SK-N-SH (cell line): ENCODE measurements at regions not wholly inside any gene's neighbourhood (a gene's known extent, or its start where the extent isn't known, plus 50 kb on each side); places are given as distances from the start of the nearest gene placed in this dataset.

Source experiments
- CTCF ChIA-PET: fragments of 300-600, 350-600 bp; formaldehyde crosslinking; extraction: SDS; loops from one replicate; lab custom pipeline; 2021; lab: Yijun Ruan, JAX
- POLR2A ChIA-PET: fragments of 350-600 bp; sonication (Branson Sonifier 250); formaldehyde crosslinking; extraction: SDS; loops from one replicate; lab custom pipeline; 2020; ENCODE audit warnings: antibody characterized with exemption, inconsistent platforms; lab: Yijun Ruan, JAX
- DNase-seq: peaks from one replicate; pipeline ENCODE4 v3.0.0; 2012
- H2AFZ ChIP-seq: fragments of 200-600 bp; sonication (generic); 2 replicates; pipeline ENCODE4 v1.8.1; 2016; ENCODE audit warnings: antibody characterized with exemption, mild to moderate bottlenecking, low read depth
- H3F3A ChIP-seq: fragments of 200-600 bp; sonication (generic); replicated peaks from 2 replicates; pipeline ENCODE3; 2016; ENCODE audit warnings: antibody characterized with exemption, mild to moderate bottlenecking; ENCODE audit not compliant: insufficient read depth
- H3K27ac ChIP-seq, 2 experiments: fragments of 200-500 bp in 1 of 2; fragments of 200-600 bp in 1 of 2; sonication (Bioruptor generic) in 1 of 2; sonication (generic), shearing (Covaris generic) in 1 of 2; 2 replicates each; pipeline versions ENCODE4 v1.5.1 to v1.6.1; 2014 to 2016; ENCODE audit warnings: low read depth in 2 of 2, inconsistent platforms in 1 of 2, low read length in 1 of 2, mild to moderate bottlenecking in 1 of 2, mixed read lengths in 1 of 2
- H3K27me3 ChIP-seq: fragments of 200-600 bp; sonication (generic), shearing (Covaris generic); 2 replicates; pipeline ENCODE4 v1.6.1; 2016; ENCODE audit warnings: mixed run types; ENCODE audit not compliant: insufficient read depth
- H3K36me3 ChIP-seq, 2 experiments: fragments of 200-500 bp in 1 of 2; fragments of 200-600 bp in 1 of 2; sonication (Bioruptor generic) in 1 of 2; sonication (generic) in 1 of 2; replicated peaks in 1 of 2; 2 replicates each; pipeline versions ENCODE3 to v1.5.1; 2014 to 2016; ENCODE audit warnings: low read length in 1 of 2, mild to moderate bottlenecking in 1 of 2; ENCODE audit not compliant: insufficient read depth in 2 of 2, control insufficient read depth in 1 of 2
- H3K4me1 ChIP-seq, 2 experiments: fragments of 200-500 bp in 1 of 2; fragments of 200-600 bp in 1 of 2; sonication (Bioruptor generic) in 1 of 2; sonication (generic), shearing (Covaris generic) in 1 of 2; 2 replicates each; pipeline versions ENCODE4 v1.5.1 to v1.6.1; 2014 to 2016; ENCODE audit warnings: low read depth in 1 of 2, low read length in 1 of 2, mixed run types in 1 of 2; ENCODE audit not compliant: insufficient read depth in 2 of 2, control insufficient read depth in 1 of 2
- H3K4me2 ChIP-seq: fragments of 200-600 bp; sonication (generic), shearing (Covaris generic); 2 replicates; pipeline ENCODE4 v1.6.1; 2017; ENCODE audit warnings: mixed run types
- H3K4me3 ChIP-seq, 2 experiments: fragments of 200-500 bp in 1 of 2; fragments of 200-600 bp in 1 of 2; sonication (Bioruptor generic) in 1 of 2; sonication (generic), shearing (Covaris generic) in 1 of 2; 2 replicates each; pipeline versions ENCODE4 v1.5.1 to v1.8.1; 2014 to 2016; ENCODE audit warnings: low read depth in 2 of 2, inconsistent platforms in 1 of 2, low read length in 1 of 2, mild to moderate bottlenecking in 1 of 2, mixed read lengths in 1 of 2, moderate library complexity in 1 of 2
- H3K79me2 ChIP-seq: fragments of 200-600 bp; sonication (generic); 2 replicates; pipeline ENCODE4 v1.8.1; 2017; ENCODE audit warnings: mild to moderate bottlenecking; ENCODE audit not compliant: insufficient read depth
- H3K9ac ChIP-seq: fragments of 200-600 bp; sonication (generic); 2 replicates; pipeline ENCODE4 v1.6.1; 2017; ENCODE audit warnings: mixed run types
- H3K9me2 ChIP-seq: fragments of 200-600 bp; sonication (generic); 2 replicates; pipeline ENCODE4 v1.6.1; 2017; ENCODE audit warnings: mixed run types
- H3K9me3 ChIP-seq: fragments of 200-600 bp; sonication (generic); 2 replicates; pipeline ENCODE4 v1.6.1; 2017; ENCODE audit warnings: mixed run types, mild to moderate bottlenecking, moderate library complexity
- H4K20me1 ChIP-seq: fragments of 200-600 bp; sonication (generic); 2 replicates; pipeline ENCODE4 v1.6.1; 2017; ENCODE audit warnings: mild to moderate bottlenecking, mixed run types; ENCODE audit not compliant: insufficient read depth
- EP300 ChIP-seq, 2 experiments: IDR thresholded peaks; 2 replicates each; pipeline versions ENCODE4 v1.4.0 to v1.6.1; 2012; ENCODE audit warnings: borderline replicate concordance in 1 of 2, low read depth in 1 of 2, low read length in 1 of 2
- FOSL2 ChIP-seq: IDR thresholded peaks from 2 replicates; pipeline ENCODE4 v1.4.0; 2012; ENCODE audit warnings: low read depth, mild to moderate bottlenecking, moderate library complexity, borderline replicate concordance
- FOXJ3 ChIP-seq: sonication (generic); formaldehyde crosslinking; IDR thresholded peaks from 2 replicates; pipeline ENCODE4 v1.5.1; 2020; ENCODE audit warnings: mild to moderate bottlenecking, missing genetic modification reagents
- FOXM1 ChIP-seq: IDR thresholded peaks from 2 replicates; pipeline ENCODE4 v1.4.0; 2012; ENCODE audit warnings: low read depth, mild to moderate bottlenecking
- GABPA ChIP-seq: IDR thresholded peaks from 2 replicates; pipeline ENCODE4 v1.4.0; 2012; ENCODE audit warnings: low read depth, mild to moderate bottlenecking
- JUND ChIP-seq: IDR thresholded peaks from 2 replicates; pipeline ENCODE4 v1.4.0; 2012
- MAX ChIP-seq: IDR thresholded peaks from 2 replicates; pipeline ENCODE4 v1.4.0; 2012; ENCODE audit warnings: low read depth
- MXI1 ChIP-seq: IDR thresholded peaks from 2 replicates; pipeline ENCODE4 v1.6.1; 2012; ENCODE audit warnings: mild to moderate bottlenecking, low read depth, low read length, improper control_type of control experiment
- NFIC ChIP-seq: IDR thresholded peaks from 2 replicates; pipeline ENCODE4 v1.4.0; 2012; ENCODE audit warnings: borderline replicate concordance
- PBX3 ChIP-seq: IDR thresholded peaks from 2 replicates; pipeline ENCODE4; 2012
- POLR2AphosphoS5 ChIP-seq: IDR thresholded peaks from 2 replicates; pipeline ENCODE4 v1.6.1; 2012; ENCODE audit warnings: low read depth, low read length
- RAD21 ChIP-seq: IDR thresholded peaks from 2 replicates; pipeline ENCODE4 v1.6.1; 2012; ENCODE audit warnings: mild to moderate bottlenecking, low read length
- RCOR1 ChIP-seq: fragments of 150-350 bp; IDR thresholded peaks from 2 replicates; pipeline ENCODE4 v1.6.1; 2017; ENCODE audit warnings: antibody characterized with exemption, low read length
- TAF1 ChIP-seq: IDR thresholded peaks from 2 replicates; pipeline ENCODE4 v1.6.1; 2012; ENCODE audit warnings: low read depth, mild to moderate bottlenecking, low read length, moderate library complexity, borderline replicate concordance
- TCF12 ChIP-seq: IDR thresholded peaks from 2 replicates; pipeline ENCODE4 v1.4.0; 2012
- WGBS: methylation state at CpG from one replicate; pipeline ENCODE4 v1.1.6; 2017; ENCODE audit warnings: low lambda C conversion rate; 5-methylcytosine and 5-hydroxymethylcytosine counted together
- TF ChIP-seq, protein P1 (sequence below): IDR thresholded peaks from 2 replicates; pipeline ENCODE4 v1.4.0; 2012; ENCODE audit warnings: low read depth, borderline replicate concordance
- TF ChIP-seq, protein P2 (sequence below): fragments of 150-350 bp; IDR thresholded peaks from 2 replicates; pipeline ENCODE4 v1.6.1; 2016; ENCODE audit warnings: mild to moderate bottlenecking, low read depth, low read length
- TF ChIP-seq, protein P3 (sequence below): IDR thresholded peaks from 2 replicates; pipeline ENCODE4 v1.4.0; 2012; ENCODE audit warnings: low read depth, borderline replicate concordance
- TF ChIP-seq, protein P4 (sequence below): fragments of 200-600 bp; sonication (generic); IDR thresholded peaks from 2 replicates; pipeline ENCODE4 v1.6.1; 2017; ENCODE audit warnings: antibody characterized with exemption, mild to moderate bottlenecking, moderate library complexity

DNA sequence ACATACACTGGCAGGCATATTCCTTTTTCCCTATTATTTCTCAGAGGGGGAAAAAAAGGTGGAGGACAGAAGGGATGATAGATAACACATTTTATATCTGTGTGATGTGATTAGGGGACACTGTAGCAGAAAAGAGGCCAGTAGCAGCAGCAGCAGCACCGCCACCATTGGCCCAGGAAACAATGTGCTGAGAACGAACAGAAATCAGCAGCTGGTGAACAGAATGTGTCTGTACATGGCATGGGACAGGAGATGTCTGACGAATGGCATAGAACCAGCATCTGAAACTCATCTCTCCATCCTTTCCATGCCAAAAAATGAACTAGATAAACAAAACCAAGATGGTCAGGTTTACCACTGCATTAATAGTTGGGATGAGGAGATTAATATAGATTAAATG lies 936.1 kb upstream of the ACVR2A start:
- no peaks in the 10 kb centered on the region for H3K79me2 ChIP-seq
- no peaks in the 10 kb centered on the region for H3K27me3 ChIP-seq
- ChIA-PET CTCF (interaction anchor here (1.0 kb wide), 1 partner anchor 10 kb away, joined by 3 read pairs; no protein-coding TSS in a partner anchor), POLR2A (no interaction called here)
- H3K27ac ChIP-seq: no peak overlapping the region
- H4K20me1 ChIP-seq: no peaks in the 10 kb centered on the region
- 3% methylated on average over 3 of the region's 3 CpGs for WGBS
- H3K4me3 ChIP-seq: no peak overlapping the region
- TF ChIP-seq MXI1 (no peak), FOXJ3 (no peak), EP300 (IDR thresholded peaks at IDR 0.05; ENCODE audit: borderline replicate concordance in 1 of 2, low read depth in 1 of 2, low read length in 1 of 2) (no peak)
- H3F3A ChIP-seq: no peaks in the 10 kb centered on the region
- no peak overlapping the region for H2AFZ ChIP-seq
- H3K36me3 ChIP-seq: no peaks in the 10 kb centered on the region
- H3K9ac ChIP-seq: no peak overlapping the region
- no peak overlapping the region for H3K4me2 ChIP-seq
- no peaks in the 10 kb centered on the region for H3K9me2 ChIP-seq
- no peak for DNase-seq
- H3K4me1 ChIP-seq: no peaks in the 10 kb centered on the region; a peak in 1 of 4 replicates
- H3K9me3 ChIP-seq: no peaks in the 10 kb centered on the region

DNA sequence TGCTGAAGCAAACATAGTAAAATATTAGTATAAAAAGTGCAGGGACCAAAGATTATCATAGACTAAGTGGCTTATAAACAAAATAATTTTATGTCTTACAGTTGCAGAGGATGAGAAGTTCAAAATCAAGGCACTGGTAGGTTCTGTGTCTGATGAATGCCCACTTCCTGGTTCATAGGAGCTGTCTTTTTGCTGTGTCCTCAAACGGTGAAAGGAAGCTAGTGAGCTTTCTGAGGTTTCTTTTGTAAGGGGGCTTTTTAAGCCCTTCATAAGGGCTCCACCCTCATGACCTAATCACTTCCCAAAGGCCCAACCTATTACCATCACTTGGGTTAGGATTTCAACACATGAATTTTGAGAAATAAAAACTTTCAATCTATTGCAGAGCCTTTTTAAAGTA lies 946.7 kb upstream of the ACVR2A start:
- no peak for TF ChIP-seq MXI1
- no peak for TF ChIP-seq RAD21
- no peak for TF ChIP-seq EP300 (IDR thresholded peaks at IDR 0.05; ENCODE audit: borderline replicate concordance in 1 of 2, low read depth in 1 of 2, low read length in 1 of 2)
- no peak for TF ChIP-seq POLR2AphosphoS5
- no peak for TF ChIP-seq PBX3
- no peak for TF ChIP-seq FOSL2
- TF ChIP-seq, protein P1, sequence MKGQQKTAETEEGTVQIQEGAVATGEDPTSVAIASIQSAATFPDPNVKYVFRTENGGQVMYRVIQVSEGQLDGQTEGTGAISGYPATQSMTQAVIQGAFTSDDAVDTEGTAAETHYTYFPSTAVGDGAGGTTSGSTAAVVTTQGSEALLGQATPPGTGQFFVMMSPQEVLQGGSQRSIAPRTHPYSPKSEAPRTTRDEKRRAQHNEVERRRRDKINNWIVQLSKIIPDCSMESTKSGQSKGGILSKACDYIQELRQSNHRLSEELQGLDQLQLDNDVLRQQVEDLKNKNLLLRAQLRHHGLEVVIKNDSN: no peak
- TF ChIP-seq TCF12: no peak
- no peak for TF ChIP-seq GABPA
- no peak for TF ChIP-seq FOXM1
- TF ChIP-seq RCOR1: no peak
- no peak for TF ChIP-seq TAF1
- TF ChIP-seq, protein P2, sequence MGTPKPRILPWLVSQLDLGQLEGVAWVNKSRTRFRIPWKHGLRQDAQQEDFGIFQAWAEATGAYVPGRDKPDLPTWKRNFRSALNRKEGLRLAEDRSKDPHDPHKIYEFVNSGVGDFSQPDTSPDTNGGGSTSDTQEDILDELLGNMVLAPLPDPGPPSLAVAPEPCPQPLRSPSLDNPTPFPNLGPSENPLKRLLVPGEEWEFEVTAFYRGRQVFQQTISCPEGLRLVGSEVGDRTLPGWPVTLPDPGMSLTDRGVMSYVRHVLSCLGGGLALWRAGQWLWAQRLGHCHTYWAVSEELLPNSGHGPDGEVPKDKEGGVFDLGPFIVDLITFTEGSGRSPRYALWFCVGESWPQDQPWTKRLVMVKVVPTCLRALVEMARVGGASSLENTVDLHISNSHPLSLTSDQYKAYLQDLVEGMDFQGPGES: no peak
- no peak for TF ChIP-seq JUND
- no peak for TF ChIP-seq MAX
- TF ChIP-seq, protein P3, sequence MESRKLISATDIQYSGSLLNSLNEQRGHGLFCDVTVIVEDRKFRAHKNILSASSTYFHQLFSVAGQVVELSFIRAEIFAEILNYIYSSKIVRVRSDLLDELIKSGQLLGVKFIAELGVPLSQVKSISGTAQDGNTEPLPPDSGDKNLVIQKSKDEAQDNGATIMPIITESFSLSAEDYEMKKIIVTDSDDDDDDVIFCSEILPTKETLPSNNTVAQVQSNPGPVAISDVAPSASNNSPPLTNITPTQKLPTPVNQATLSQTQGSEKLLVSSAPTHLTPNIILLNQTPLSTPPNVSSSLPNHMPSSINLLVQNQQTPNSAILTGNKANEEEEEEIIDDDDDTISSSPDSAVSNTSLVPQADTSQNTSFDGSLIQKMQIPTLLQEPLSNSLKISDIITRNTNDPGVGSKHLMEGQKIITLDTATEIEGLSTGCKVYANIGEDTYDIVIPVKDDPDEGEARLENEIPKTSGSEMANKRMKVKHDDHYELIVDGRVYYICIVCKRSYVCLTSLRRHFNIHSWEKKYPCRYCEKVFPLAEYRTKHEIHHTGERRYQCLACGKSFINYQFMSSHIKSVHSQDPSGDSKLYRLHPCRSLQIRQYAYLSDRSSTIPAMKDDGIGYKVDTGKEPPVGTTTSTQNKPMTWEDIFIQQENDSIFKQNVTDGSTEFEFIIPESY: no peak
- TF ChIP-seq, protein P4, sequence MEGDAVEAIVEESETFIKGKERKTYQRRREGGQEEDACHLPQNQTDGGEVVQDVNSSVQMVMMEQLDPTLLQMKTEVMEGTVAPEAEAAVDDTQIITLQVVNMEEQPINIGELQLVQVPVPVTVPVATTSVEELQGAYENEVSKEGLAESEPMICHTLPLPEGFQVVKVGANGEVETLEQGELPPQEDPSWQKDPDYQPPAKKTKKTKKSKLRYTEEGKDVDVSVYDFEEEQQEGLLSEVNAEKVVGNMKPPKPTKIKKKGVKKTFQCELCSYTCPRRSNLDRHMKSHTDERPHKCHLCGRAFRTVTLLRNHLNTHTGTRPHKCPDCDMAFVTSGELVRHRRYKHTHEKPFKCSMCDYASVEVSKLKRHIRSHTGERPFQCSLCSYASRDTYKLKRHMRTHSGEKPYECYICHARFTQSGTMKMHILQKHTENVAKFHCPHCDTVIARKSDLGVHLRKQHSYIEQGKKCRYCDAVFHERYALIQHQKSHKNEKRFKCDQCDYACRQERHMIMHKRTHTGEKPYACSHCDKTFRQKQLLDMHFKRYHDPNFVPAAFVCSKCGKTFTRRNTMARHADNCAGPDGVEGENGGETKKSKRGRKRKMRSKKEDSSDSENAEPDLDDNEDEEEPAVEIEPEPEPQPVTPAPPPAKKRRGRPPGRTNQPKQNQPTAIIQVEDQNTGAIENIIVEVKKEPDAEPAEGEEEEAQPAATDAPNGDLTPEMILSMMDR: no peak
- no peak for TF ChIP-seq NFIC
- Histone ChIP-seq H4K20me1 (no peaks in the 10 kb centered on the region), H3K9me2 (no peaks in the 10 kb centered on the region), H3K27ac (no peak overlapping the region), H3K79me2 (no peaks in the 10 kb centered on the region), H3K27me3 (no peaks in the 10 kb centered on the region), H3K4me1 (no peaks in the 10 kb centered on the region), H2AFZ (no peak overlapping the region), H3K4me3 (no peak overlapping the region), H3F3A (no peaks in the 10 kb centered on the region), H3K9ac (no peak overlapping the region), H3K4me2 (no peak overlapping the region), H3K36me3 (no peaks in the 10 kb centered on the region), H3K9me3 (no peaks in the 10 kb centered on the region)
- 7% methylated on average over 1 of the region's 1 CpG for WGBS
- POLR2A ChIA-PET: no interaction called here
- CTCF ChIA-PET: interaction anchor here (0.9 kb wide), 1 partner anchor 10 kb away, joined by 3 read pairs; no protein-coding TSS in a partner anchor
- DNase-seq: no peak
